NCI-H2107 (cell line): ENCODE measurements at regions not wholly inside any gene's neighbourhood (a gene's known extent, or its start where the extent isn't known, plus 50 kb on each side); places are given as distances from the start of the nearest gene placed in this dataset.
"Not testable (repeated sequence)": the region's sequence is repeated elsewhere in the genome, so short reads cannot be mapped to it uniquely, and the experiment has no call there.

Experiments used
- DNase-seq: peaks from one replicate; lab custom pipeline; 2025; lab: John Stamatoyannopoulos, UW

GRCh38 chr4:33068539-33068938 lies 2348.4 kb downstream of the PCDH7 start:
- DNase-seq = no peak

- no peak for DNase-seq
These were observed 2351.4 kb downstream of the PCDH7 start for GRCh38 chr4:33071535-33071934.

- no peak for DNase-seq
These were observed 2352.3 kb downstream of the PCDH7 start for GRCh38 chr4:33072298-33073089.

GRCh38 chr4:33073811-33074210 lies 2353.6 kb downstream of the PCDH7 start:
- DNase-seq = no peak

GRCh38 chr4:33078145-33078544 lies 2358.0 kb downstream of the PCDH7 start:
- no peak for DNase-seq

- DNase-seq = no peak
These were observed 2360.1 kb downstream of the PCDH7 start for GRCh38 chr4:33080275-33080674.

- no peak for DNase-seq
These were observed 2365.5 kb downstream of the PCDH7 start for GRCh38 chr4:33085709-33086108.

- DNase-seq = no peak
These were observed 2366.3 kb downstream of the PCDH7 start for GRCh38 chr4:33086331-33086925.

- no peak for DNase-seq
These were observed 2368.5 kb downstream of the PCDH7 start for GRCh38 chr4:33088713-33089112.

- DNase-seq = no peak
These were observed 2370.7 kb downstream of the PCDH7 start for GRCh38 chr4:33090910-33091309.

GRCh38 chr4:33091961-33092360 lies 2371.8 kb downstream of the PCDH7 start:
- DNase-seq = no peak

GRCh38 chr4:33104273-33104672 lies 2384.1 kb downstream of the PCDH7 start:
- DNase-seq = no peak

GRCh38 chr4:33107814-33108213 lies 2387.6 kb downstream of the PCDH7 start:
- no peak for DNase-seq

GRCh38 chr4:33111117-33111516 lies 2390.9 kb downstream of the PCDH7 start:
- no peak for DNase-seq

GRCh38 chr4:33116871-33117270 lies 2396.7 kb downstream of the PCDH7 start:
- no peak for DNase-seq

- no peak for DNase-seq
These were observed 2405.8 kb downstream of the PCDH7 start for GRCh38 chr4:33126002-33126401.

GRCh38 chr4:33130662-33131061 lies 2410.5 kb downstream of the PCDH7 start:
- DNase-seq = not testable (repeated sequence)

- no peak for DNase-seq
These were observed 2413.6 kb downstream of the PCDH7 start for GRCh38 chr4:33133723-33134122.

GRCh38 chr4:33134366-33134765 lies 2414.2 kb downstream of the PCDH7 start:
- DNase-seq = no peak

GRCh38 chr4:33149658-33150524 lies 2429.7 kb downstream of the PCDH7 start:
- DNase-seq = no peak

- DNase-seq = no peak
These were observed 2430.3 kb downstream of the PCDH7 start for GRCh38 chr4:33150525-33150910.

GRCh38 chr4:33160126-33160525 lies 2440.0 kb downstream of the PCDH7 start:
- no peak for DNase-seq

- DNase-seq = no peak
These were observed 2441.0 kb downstream of the PCDH7 start for GRCh38 chr4:33161202-33161601.
